Activated T-cell treated with anti-CD3 and anti-CD28 coated beads, Interleukin-2, amount 50 U/mL, for 1 hour (primary cell): ENCODE measurements at regions not wholly inside any gene's neighbourhood (a gene's known extent, or its start where the extent isn't known, plus 50 kb on each side); places are given as distances from the start of the nearest gene placed in this dataset.
A peak's percentile ranks its signal among the peaks of the same experiment; 100 is the strongest.
"Not testable (repeated sequence)": the region's sequence is repeated elsewhere in the genome, so short reads cannot be mapped to it uniquely, and the experiment has no call there.

Experiments used
- DNase-seq: peaks from one replicate; pipeline ENCODE4 v3.0.0-alpha.2; 2020

DNA sequence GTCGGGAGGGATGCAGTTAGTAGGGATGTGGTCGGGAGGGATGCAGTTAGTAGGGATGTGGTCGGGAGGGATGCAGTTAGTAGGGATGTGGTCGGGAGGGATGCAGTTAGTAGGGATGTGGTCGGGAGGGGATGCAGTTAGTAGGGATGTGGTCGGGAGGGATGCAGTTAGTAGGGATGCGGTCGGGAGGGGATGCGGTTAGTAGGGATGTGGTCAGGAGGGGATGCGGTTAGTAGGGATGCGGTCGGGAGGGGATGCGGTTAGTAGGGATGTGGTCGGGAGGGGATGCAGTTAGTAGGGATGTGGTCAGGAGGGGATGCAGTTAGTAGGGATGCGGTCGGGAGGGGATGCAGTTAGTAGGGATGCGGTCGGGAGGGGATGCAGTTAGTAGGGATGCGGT is 96.2 kb downstream of the BDH1 start:
- DNase-seq, result not testable (repeated sequence)

DNA sequence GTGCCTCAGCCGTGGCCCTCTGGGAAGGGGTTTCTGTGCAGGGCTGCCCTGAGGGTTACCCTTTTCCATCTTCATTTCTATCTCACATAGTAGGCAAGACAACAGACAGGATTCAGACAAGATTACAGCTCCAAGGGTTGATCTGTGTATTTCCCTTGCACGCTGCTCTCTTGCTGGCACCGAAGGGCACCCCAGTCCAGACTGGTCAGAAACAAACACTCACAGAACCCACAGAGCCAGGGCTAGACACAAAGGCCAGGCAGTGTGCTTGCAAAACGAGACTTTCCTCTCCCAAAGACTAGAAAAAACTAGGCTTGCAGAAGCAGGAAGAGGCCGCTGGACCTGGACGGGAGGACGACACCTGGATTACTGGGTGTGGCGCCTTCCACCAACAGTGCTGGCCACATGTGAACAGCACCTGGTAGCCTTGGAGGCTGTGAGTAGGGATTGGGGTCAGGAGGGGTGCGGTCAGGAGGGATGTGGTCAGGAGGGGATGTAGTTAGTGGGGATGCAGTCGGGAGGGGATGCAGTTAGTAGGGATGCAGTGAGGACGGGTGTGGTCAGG is 96.8 kb downstream of the BDH1 start:
- no peak for DNase-seq

DNA sequence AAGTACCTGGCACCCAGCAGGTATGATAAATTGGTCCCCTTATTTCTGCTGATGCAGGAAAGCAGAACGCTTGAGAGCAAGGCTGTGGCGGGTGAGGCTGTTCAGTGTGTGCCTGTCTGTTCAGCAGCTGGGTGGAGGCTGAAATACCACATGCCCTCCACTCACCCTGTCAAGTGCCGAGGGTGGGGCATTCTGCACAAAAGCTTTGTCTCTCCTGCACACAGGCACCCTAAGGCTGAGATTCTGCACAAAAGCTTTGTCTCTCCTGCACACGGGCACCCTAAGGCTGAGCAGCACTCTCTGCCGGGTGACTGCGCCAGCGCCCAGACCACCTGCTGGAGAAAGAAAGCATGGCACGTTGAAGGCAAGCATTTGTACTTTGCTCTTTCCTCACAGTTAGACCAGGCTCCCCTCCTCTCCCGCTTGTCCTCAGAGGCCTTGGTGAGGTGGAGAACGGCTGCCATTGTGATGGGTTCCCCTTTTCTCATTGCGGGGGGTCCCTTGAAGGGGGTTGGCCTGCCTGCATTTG is 97.5 kb downstream of the BDH1 start:
- peak; percentile 40 for DNase-seq

DNA sequence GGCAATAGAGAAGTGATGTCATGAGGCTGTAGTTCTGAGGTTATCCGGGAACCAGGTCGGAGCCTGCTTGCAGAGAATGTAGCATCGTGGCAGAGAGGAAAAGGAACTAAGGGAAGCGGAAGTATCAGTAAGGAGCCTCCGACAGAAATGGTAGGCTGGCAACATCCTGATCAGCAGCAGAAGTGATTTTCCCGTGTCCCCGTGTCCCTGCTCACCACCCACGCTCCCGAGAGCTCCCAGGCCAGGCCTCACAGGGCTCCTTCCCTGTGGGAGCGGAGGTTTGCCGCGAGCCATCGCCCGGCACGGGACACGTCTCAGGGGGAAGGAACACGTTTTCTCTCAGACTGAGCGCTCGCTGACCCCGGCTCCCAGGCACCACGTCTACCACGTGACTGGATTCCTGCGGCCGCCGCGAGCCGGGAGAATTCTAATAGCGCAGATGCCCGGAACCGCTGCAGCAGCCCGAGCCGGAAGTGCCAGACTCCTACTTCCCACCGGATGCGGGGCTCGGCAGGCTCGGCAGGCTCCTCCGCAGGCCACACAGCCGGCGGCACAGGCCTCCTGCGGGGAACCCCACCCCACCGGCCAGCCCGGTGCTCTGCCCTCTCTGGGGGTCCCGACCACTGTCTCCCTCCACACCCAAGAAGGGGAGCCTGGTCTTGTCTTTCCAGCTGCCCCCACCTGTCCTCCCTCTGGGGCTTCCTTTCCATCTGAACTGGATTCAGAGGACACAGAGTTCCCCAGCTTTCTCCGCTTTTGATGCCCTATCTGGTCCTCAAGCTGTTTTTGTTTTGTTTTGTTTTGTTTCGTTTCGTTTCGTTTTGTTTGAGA is 99.3 kb downstream of the BDH1 start:
- peak; percentile 38 for DNase-seq

DNA sequence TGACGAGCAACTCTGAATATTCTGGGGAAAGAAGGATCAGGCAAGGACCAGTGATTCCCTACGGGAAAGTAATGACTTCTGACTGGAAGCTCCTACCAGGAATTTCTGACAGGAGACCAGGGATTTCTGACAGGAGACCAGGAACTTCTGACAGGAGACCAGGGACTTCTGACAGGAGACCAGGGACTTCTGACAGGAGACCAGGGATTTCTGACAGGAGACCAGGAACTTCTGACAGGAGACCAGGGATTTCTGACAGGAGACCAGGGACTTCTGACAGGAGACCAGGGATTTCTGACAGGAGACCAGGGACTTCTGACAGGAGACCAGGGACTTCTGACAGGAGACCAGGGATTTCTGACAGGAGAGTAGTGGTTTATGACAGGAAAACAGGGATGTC is 100.9 kb downstream of the BDH1 start:
- DNase-seq, result not testable (repeated sequence)

DNA sequence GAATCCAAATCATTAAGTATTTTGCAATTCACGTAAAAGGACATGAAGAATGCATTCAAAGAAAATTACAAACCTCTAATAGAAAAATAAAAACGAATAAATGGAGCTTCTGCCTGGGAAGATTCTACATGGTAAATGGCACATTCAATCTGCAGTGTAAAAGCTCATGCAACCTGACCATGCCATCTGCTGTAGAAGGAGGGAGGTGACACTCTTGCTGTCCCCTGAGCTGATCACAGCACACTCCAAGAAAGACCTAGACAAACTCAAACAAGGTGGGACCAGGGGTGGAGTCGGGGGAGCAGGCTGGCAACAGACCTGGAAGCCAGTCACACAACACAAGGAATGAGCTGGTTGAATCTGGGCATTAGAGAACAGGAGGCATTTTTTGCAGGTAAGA is 101.8 kb downstream of the BDH1 start:
- no peak for DNase-seq

DNA sequence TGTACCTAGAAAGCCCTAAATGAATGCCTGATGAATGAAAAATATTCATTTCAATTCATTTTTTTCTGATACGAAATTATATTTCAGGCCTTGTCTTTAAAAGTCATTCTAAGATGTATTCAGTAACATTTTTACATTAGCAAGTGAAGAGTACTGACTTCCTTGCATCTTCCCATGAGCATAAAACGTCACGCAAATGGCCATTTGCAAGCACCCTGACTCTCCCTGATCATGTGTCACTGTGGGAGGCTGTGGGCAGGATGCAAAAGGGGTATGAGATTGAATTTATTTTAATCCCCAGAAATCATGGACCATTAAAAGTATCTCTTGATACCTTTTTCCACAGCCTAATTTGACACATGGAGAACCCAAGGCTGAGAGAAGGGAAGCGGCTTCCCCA is 105.0 kb downstream of the BDH1 start:
- DNase-seq, result no peak

DNA sequence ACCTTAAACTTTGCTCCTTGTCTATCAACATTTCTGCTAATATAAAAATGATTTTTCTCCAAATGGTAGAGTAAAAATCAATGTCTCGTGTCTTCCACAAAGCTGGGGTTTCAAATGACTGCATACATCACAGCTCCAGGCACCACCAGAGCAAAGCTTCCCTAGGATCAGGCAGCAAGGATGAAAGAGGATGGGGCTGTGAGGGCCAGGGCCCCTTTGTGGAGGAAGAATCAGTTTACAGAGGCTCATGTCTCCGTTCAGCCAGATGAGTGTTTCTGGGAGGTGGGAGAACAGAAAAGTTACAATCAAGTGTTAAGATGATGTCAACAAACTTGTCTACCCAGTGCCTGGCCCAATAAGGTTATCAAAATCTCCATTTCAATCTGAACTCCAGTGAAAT is 105.5 kb downstream of the BDH1 start:
- no peak for DNase-seq

DNA sequence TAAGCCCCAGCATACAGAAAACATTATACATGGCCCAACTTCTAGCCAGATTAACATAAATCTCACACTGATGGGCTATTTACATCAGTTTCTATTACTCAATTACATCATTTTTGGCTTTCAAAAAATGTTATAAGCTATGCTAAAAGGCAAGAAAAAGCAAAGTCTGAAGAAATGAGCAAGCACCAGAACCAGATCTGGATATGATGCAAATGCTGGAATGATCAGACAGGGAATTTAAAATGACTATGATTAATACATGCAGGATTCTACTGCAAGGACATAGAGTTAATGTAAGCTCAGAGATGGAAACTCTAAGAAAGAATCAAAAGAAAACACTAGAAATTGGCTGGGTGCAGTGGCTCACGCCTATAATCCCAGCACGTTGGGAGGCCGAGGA is 106.6 kb downstream of the BDH1 start:
- not testable (repeated sequence) for DNase-seq

DNA sequence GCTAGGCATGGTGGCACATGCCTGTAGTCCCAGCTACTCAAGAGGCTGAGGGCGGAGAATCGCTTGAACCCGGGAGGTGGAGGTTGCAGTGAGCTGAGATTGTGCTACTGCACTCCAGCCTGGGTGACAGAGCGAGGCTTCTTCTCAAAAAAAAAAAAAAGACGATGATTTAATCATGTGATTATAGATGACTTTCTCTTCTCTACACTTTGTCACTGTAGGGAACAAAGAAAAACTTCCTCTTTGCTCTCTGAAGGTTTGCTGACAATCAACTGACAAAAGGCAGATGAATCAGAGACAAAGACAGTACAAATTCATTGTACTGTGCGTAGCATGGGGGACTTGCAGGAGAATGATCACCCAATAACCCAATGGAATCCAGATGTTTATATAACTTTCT is 108.0 kb downstream of the BDH1 start:
- not testable (repeated sequence) for DNase-seq

DNA sequence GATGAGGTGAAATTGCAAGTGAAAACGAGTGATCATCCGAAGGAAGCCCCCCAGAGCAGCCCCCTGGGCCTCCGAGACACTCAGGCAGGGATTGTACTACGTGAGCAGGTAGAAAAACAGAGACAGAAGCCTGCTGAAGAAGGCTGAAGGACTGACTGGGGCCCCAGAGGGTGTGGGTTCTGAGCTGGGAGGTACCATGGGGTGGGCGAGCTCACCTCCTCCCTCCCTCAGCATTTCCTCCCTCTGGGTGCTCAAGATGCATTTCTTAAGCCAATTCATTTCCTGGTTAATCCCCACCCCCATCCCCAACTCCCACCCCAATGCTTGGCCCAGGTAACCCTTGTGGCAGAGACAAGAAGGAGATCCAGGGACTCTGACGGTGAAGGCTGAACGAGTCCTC is 108.7 kb downstream of the BDH1 start:
- DNase-seq, result no peak

DNA sequence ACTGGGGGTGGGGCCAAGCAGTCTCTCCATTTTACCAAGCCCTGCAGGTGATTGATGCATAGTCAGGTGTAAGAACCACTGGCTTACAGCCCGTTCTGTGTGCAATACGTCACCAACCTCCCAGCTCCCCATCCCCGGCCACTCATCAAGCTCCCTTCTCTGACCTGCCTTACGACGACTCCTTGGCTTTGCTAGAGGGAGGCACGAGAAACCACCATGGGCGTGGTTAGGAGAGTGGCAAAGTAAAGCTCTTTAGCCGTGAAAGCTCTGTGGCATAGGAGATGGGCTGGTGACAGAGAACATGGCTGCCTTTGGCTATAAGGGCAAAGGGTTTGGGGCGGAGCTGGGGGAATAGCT is 109.1 kb downstream of the BDH1 start:
- no peak for DNase-seq

DNA sequence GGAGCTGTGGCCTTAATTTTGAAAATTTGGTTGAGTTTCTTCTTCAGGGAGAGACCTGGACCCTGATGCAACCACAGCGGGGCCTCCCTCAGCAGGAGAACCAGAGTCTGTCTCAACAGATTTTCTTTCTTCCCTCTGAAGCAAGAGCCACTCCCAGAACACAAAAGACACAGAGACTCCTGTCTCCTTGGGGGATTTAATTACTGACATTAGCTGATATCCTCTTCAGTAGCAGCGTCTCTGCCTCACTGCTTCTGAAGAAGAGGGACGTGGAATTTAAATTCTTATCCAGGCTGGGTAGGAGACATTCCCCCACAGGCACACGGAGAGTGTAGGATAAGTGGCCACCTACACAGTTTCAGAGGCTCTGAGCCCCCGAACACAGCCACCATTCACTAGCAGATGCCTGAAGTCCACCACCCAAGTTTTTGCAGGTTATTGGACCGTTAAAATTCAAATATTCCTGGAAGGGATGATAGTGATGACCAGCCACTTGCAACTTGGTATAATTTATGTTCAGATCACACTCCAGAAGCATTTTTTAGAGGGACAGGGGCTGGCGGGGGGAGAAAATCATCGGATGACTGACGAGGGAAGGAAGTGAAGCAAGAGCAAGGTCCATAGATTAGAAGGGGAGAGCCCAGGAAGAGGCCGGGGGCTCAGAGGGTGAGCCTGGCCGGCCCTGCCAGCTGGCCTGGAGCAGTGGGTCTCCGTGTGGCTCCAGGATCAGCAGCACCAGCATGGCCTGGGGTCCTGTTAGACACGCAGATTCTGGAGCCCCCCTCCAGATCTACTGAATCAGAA is 109.7 kb downstream of the BDH1 start:
- no peak for DNase-seq

DNA sequence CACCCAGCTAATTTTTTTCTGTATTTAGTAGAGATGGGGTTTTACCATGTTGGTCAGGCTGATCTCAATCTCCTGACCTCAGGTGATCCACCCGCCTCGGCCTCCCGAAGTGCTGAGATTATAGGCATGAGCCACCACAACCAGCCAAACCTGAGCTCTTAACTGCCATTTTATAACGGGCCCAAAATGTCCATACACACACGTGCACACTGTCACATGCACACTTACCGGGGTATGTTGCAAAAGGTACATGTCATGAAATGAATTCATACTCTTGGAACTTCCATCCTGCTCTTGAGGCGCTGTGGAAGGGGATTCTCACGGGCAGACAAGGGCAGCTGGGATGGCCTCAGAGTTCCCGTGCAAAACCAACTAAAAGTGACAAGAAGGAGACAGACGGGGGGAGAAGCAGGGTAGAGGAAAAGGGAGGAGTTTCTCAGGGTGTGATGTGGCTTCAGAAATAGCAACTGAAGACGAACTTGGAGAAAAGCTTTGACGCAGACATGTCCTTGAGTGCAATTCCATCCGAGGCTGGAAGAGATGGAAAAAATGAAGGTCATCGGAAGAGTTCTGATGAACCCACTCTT is 110.9 kb downstream of the BDH1 start:
- DNase-seq, result no peak

DNA sequence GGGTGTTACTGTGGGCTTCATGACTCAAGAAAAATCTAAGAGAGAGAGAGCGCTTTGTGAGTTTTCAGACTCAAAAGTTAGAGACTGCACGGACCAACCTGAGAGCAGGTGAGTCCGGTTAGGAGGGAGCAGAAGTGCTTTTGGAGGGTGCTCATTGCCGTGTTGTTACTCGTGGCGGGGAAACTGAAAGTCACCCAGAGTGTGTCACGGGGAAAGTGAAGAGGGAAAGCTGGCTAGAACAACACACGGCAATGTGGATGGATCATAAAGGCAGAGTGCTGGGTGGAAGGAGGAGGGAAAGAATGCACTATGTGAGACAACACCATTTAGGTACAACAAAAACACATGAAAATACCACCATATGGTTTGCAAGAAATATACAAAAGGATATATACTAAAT is 112.3 kb downstream of the BDH1 start:
- no peak for DNase-seq

DNA sequence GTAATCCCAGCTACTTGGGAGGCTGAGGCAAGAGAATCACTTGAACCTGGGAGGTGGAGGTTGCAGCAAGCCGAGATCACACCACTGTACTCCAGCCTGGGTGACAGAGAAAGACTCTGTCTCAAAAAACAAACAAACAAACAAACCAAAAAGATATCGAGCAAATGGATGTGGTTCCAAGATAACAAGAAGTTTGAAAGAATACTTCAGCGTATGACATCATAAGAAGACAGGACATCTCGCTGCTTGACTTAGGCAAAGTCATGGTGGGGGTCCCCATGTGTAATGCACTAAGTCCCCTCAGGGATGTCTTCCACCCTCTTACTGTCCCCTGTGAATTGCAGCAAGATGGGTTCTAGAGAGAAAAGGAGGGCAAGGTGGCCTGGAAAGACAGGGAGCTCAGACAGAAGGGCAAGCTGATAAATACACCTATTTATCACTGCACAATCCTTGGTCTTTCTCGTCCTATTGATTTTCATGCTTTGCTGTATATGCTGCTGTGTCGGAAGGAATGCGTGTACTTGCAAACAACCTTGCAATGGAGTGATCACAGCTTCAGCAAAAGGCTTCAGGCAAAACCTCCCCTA is 115.0 kb downstream of the BDH1 start:
- no peak for DNase-seq

DNA sequence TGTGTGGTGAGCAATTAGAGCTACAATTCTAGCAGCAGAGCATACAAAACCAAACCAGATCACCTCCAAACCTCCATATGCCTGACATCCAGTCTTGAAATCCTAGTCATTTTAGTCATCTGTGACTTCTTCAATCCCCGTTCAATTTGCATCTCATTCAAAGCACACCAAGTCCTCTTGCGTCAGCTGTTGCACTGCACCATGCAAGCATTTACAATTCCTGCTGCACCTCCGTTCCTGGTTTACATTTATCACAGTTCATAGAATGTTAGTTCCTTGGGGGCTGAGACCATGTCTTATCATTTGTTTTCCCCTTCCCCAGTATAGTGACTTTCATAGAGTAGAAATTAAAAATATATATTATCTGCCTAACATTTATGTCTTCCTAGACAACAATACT is 116.9 kb downstream of the BDH1 start:
- no peak for DNase-seq

DNA sequence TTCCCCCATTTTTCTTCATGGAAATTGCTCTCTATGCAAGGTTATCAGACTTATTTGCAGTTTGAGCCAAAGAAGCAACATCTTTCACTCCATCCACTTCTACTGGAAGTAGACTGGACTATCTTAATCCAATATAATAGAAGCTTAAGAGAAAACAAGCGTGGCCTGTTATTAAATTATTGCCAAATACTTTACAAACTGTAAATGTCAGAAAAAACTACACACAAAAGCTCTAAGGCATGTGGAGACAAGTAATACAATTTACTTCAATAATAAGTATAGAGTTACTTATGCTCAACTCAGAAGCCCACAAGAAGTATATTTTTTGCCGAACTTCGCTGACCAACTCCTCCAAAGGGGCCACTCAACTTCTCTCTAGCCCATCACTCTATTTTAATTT is 120.3 kb downstream of the BDH1 start:
- no peak for DNase-seq

DNA sequence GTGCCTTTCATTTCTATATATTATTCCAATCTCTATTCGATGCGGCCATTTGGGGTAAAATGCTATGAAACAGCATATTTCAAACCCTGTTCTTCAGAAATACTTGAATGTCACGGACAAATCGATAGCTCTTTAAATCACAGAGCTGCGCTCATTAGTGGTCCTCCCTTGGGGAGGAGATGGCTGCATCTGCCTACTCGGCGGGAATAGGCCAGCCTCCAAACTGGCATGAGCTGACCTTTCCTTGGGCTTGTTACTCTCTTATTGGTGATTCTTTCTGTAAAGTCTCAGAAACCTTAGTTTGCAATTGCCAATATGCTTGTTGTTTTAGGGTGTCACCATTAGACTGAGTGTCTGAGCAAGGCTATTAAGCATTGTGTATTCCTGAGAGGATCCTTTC is 120.9 kb downstream of the BDH1 start:
- DNase-seq, result no peak

DNA sequence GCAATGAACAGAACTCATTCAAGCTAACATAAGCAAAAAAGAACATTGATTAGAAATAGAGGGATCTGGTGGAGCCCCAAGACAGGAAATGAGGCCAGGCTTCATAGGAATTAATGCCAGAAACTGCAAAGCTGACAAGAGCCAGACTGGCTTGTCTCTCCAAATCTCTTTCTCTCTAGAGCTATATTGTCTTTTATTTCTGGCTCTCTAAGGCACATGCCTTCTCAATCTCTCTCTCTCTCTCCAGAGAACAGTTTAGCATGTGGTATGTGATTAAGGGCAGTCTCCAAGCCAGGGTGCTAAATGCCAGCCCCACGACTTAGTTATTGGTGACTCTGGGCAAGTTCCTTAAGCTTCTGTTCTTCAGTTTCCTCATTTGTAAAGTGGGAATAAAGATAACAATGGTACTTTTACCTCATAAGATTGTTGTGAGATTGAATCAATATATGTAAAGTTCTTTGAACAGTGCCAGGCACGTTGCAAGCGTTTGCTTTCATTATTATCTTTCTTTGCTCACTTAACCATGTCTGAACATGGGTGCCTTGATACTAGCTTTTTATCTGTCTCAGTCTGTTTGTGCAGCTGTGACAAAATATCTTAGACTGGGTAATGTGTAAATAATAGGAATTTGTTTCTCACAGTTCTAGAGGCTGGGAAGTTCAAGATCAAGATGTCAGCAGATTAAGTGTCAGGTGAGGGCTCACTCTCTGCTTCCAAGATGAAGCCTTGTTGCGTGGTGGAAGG is 123.2 kb downstream of the BDH1 start:
- no peak for DNase-seq

DNA sequence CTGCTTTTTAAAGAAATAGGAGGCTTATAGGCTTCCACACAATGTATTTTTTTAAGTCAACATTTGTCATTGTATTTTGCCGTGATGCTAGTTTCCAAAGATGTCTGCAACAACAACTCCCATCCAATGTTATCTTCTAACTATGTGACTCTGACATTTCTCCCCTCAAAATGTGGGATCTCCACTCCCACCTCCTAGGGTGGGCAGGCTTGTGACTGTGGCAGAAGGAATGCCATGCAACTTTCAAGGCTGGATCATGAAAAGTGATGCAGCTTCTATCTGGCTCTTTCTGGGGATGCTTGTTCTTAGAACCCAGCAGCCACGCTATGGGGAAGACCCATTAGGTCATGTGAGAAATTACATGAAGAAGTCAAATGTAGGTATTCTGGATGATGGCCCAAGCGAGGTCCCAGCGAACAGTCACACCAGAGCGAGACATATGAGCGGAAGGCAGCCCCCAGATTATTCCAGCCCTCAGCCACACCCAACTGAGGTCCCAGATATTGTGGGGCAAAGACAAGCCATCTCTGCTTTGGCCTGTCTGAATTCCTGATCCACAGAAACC is 124.3 kb downstream of the BDH1 start:
- no peak for DNase-seq

DNA sequence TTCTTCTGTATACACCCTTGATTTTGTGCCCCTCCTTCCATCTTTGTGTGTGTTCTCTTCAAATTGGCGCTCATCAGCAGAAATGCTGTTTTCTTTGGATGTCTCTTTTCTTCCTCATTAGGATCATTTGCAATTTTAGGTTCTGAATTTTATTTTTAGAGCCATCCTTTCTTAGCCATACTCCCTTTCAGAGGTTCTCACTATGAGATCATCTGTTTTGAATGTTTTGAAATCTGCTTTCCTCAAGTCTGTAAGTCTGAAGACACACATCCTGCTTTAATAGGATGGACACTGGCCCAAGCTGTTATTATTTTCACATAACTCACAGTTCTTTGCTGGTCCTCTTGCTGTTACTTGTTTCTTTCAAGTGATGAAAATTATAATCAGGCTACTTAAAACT is 124.8 kb downstream of the BDH1 start:
- no peak for DNase-seq
